Heart left ventricle (tissue), 16 donors: ENCODE measurements at regions not wholly inside any gene's neighbourhood (a gene's known extent, or its start where the extent isn't known, plus 50 kb on each side); places are given as distances from the start of the nearest gene placed in this dataset.

Experiments used
- ATAC-seq, 4 donors: fragments of 200-7000 bp; cut with Tn5 transposase; one replicate each; pipeline ENCODE4 v1.9.1; 2020 to 2022; ENCODE audit warnings: moderate library complexity in 4 of 4, mild to moderate bottlenecking in 3 of 4, moderate number of reproducible peaks in 1 of 4
- DNase-seq, 5 donors: peaks; one replicate each; pipeline ENCODE4 v3.0.0-alpha.2; 2020
- H3K27ac ChIP-seq, 12 donors: fragments of 200-600 bp; sonication (generic) in 4 of 12; one replicate each; pipeline versions ENCODE4 v1.5.0 to v1.8.0; 2016 to 2022; ENCODE audit warnings: mild to moderate bottlenecking in 2 of 12
- H3K27me3 ChIP-seq, 9 donors: fragments of 200-600 bp; sonication (generic) in 2 of 9; one replicate each; pipeline versions ENCODE4 v1.5.1 to v1.8.0; 2016 to 2022; ENCODE audit warnings: mild to moderate bottlenecking in 3 of 9
- H3K36me3 ChIP-seq, 9 donors: fragments of 200-600 bp; sonication (generic) in 2 of 9; one replicate each; pipeline versions ENCODE4 v1.5.0 to v1.8.0; 2018 to 2022; ENCODE audit warnings: mild to moderate bottlenecking in 2 of 9
- H3K4me1 ChIP-seq, 12 donors: fragments of 200-600 bp; sonication (generic) in 4 of 12; one replicate each; pipeline versions ENCODE4 v1.5.0 to v1.8.0; 2016 to 2022; ENCODE audit warnings: mild to moderate bottlenecking in 3 of 12
- H3K4me3 ChIP-seq, 12 donors: fragments of 200-600 bp; sonication (generic) in 4 of 12; one replicate each; pipeline versions ENCODE4 v1.5.0 to v1.8.0; 2017 to 2022; ENCODE audit warnings: mild to moderate bottlenecking in 9 of 12, moderate library complexity in 4 of 12
- H3K9me3 ChIP-seq, 12 donors: fragments of 200-600 bp; sonication (generic) in 4 of 12; one replicate each; pipeline versions ENCODE4 v1.5.0 to v1.8.0; 2016 to 2022; ENCODE audit warnings: mild to moderate bottlenecking in 1 of 12
- POLR2A ChIP-seq, 2 donors: fragments of 450-650 bp; IDR thresholded peaks; one replicate each; pipeline ENCODE4 v1.6.1; 2017; ENCODE audit warnings: antibody characterized with exemption in 2 of 2, mild to moderate bottlenecking in 2 of 2, moderate library complexity in 2 of 2
- whole genome bisulfite sequencing, 4 donors: extraction: QIAGEN DNeasy Blood & Tissue Kit in 2 of 4; methylation state at CpG; one replicate each; pipeline versions ENCODE4 v1.1.5 to v1.1.7; 2013 to 2018; 5-methylcytosine and 5-hydroxymethylcytosine counted together
- intact Hi-C, 10 donors: fragments of 100-400 bp; cut with DNase I; formaldehyde crosslinking; loops; one replicate each; pipeline versions ENCODE4 v1.11.1 to v1.14.2; 2022
- TF ChIP-seq, protein P1 (sequence below), 12 donors: fragments of 200-600 bp; sonication (generic) in 4 of 12; IDR thresholded peaks; one replicate each; pipeline versions ENCODE4 v1.5.0 to v1.8.0; 2018 to 2022; ENCODE audit warnings: antibody characterized with exemption in 12 of 12, mild to moderate bottlenecking in 5 of 12
- donor health status: ischemic (EF 13 %, LVEDD 7.1; RV severe dilation, severe dysfunction).
- donor health status: healthy with polysubstance abuse.
- donor health status: DM: no; HTN: yes; CAD: no.
- donor health status: DM: no; HTN: no; CAD: no.
- donor health status: ischemic (EF 25% LVEDD 6.9; RV normal size, moderate dysfunction).
- donor health status: ischemic (EF 25% LVEDD 5.7; RV mildly dilated, moderate dysfunction).
- donor health status: healthy.
- donor health status: DM: yes; HTN: yes; CAD: no.
- donor health status: ischemic (EF 35%, LVEDD 5.7; RV mildly dilated, moderate dysfunction).
- donor health status: nonischemic (EF 11% LVEDD 7.7; RV severe dilation, severe dysfunction).
- donor health status: DM: yes; HTN: yes; CAD: no.
- donor health status: PGD.
- donor health status: ischemic (EF 29% LVEDD 5.4; RV normal size, mild dysfunction).
- donor health status: nonischemic (EF 23%, LVEDD 6.1; RV moderate dilation, normal function).

DNA sequence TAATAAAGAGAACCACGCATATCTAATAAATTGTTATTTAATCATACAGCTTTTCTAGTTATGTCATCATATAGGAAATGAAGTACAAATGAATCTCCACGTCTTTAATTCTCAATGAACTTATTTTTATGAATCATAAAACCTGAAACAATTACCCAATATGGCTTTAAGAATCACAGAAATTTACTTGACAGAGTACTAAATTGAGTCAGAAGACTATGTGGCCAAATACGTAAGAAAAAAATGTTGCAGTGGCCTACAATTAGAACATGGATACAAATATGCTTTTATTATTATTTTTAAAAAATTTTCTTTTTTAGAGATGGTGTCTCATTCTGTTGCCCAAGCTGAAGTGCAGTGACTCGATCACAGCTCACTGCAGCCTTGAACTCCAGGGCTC lies 584.7 kb upstream of the SLC35B3 start:
- Histone ChIP-seq H3K27me3 (no peaks in the 10 kb centered on the region), H3K9me3 (no peaks in the 10 kb centered on the region), H3K4me3 (no peak overlapping the region), H3K4me1 (no peaks in the 10 kb centered on the region), H3K27ac (no peak overlapping the region), H3K36me3 (no peaks in the 10 kb centered on the region)
- WGBS, 4 donors = 71 to 79% (median 73%) methylated on average over 4 of the region's 4 CpGs
- DNase-seq (no peak), ATAC-seq (no peak)
- intact Hi-C loops = no loop called here
- TF ChIP-seq, protein P1, sequence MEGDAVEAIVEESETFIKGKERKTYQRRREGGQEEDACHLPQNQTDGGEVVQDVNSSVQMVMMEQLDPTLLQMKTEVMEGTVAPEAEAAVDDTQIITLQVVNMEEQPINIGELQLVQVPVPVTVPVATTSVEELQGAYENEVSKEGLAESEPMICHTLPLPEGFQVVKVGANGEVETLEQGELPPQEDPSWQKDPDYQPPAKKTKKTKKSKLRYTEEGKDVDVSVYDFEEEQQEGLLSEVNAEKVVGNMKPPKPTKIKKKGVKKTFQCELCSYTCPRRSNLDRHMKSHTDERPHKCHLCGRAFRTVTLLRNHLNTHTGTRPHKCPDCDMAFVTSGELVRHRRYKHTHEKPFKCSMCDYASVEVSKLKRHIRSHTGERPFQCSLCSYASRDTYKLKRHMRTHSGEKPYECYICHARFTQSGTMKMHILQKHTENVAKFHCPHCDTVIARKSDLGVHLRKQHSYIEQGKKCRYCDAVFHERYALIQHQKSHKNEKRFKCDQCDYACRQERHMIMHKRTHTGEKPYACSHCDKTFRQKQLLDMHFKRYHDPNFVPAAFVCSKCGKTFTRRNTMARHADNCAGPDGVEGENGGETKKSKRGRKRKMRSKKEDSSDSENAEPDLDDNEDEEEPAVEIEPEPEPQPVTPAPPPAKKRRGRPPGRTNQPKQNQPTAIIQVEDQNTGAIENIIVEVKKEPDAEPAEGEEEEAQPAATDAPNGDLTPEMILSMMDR (IDR thresholded peaks at IDR 0.05) = no peak
- no peak for TF ChIP-seq POLR2A (IDR thresholded peaks at IDR 0.05)

DNA sequence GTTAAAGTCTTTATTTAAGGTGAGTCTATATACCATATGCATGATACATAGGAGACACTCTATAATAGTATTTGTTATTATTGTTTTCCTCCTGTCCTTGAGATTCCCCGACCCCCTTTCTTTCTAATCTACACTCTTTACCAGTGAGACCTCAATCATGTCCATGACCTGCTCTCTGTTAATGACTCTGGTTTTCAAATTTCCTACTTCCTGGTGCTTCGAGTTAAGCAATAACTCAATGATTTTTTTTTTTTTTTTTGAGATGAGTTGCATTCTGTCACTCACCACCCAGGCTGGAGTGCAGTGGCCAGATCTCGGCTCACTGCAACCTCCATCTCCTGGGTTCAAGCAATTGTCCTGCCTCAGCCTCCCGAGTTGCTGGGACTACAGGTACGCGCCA lies 574.6 kb upstream of the SLC35B3 start:
- intact Hi-C loops = no loop called here
- Histone ChIP-seq H3K27me3 (no peaks in the 10 kb centered on the region), H3K4me3 (no peak overlapping the region), H3K4me1 (no peaks in the 10 kb centered on the region), H3K36me3 (no peaks in the 10 kb centered on the region), H3K9me3 (no peaks in the 10 kb centered on the region), H3K27ac (no peak overlapping the region)
- 55 to 84% (median 66%) methylated on average over 6 of the region's 6 CpGs for WGBS, 4 donors
- no peak for DNase-seq
- ATAC-seq = no peak
- TF ChIP-seq POLR2A (IDR thresholded peaks at IDR 0.05) = no peak
- TF ChIP-seq, protein P1 (IDR thresholded peaks at IDR 0.05) = no peak

DNA sequence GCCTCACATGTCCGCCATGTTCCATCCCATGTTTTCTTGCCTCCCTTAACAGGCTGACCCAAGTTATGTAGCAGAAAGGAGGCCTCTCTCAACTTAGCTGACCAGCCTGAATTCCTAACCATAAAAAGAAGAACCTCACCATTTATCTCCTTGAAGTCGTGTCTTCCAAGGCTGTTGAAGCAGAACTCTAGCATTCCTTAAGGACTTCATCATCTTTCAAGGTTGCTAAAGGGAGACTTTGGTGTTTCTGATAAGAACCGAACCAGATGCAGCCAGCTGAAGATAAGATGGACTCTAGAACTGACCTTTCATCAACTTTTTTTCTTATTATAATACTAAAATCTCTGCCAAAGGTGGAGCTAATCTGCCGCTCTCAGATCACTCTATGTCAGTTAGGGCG lies 571.7 kb upstream of the SLC35B3 start:
- no peaks in the 10 kb centered on the region for H3K9me3 ChIP-seq
- DNase-seq = no peak
- no peaks in the 10 kb centered on the region for H3K27me3 ChIP-seq
- H3K4me1 ChIP-seq = no peaks in the 10 kb centered on the region
- no peak for TF ChIP-seq POLR2A (IDR thresholded peaks at IDR 0.05)
- TF ChIP-seq, protein P1 (IDR thresholded peaks at IDR 0.05) = no peak
- H3K36me3 ChIP-seq = no peaks in the 10 kb centered on the region
- intact Hi-C loops = no loop called here
- H3K4me3 ChIP-seq = no peak overlapping the region
- no peak for ATAC-seq
- no peak overlapping the region for H3K27ac ChIP-seq
- 57 to 67% (median 61%) methylated on average over 5 of the region's 5 CpGs for WGBS, 4 donors

DNA sequence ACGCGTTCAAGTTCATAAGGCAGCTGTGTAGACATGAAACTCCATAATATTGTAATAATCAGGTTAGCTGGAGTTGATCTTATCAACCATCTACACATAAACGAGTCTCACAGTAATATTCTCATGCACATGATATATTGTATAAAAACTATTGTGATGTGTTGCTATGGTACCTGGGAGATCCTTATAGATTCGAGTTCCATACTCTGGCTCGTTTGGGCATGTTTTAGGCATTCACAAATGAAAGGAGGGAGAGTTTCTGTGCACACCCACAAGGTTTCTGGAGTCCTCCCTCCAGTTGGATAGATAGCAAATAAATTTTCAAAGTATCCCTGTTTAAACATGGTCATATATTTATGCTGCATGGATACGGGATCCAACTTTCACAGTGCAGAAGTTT lies 567.5 kb upstream of the SLC35B3 start:
- Histone ChIP-seq H3K9me3 (peaks cover 0 to 6% (median 0%) of the 10 kb centered on the region in 12 donors), H3K4me3 (no peak overlapping the region), H3K4me1 (no peaks in the 10 kb centered on the region), H3K27me3 (no peaks in the 10 kb centered on the region), H3K36me3 (no peaks in the 10 kb centered on the region), H3K27ac (no peak overlapping the region)
- no peak for DNase-seq
- intact Hi-C loops = no loop called here
- no peak for ATAC-seq
- 67 to 75% (median 73%) methylated on average over 6 of the region's 6 CpGs for WGBS, 4 donors
- TF ChIP-seq, protein P1 (IDR thresholded peaks at IDR 0.05) = no peak
- TF ChIP-seq POLR2A (IDR thresholded peaks at IDR 0.05) = no peak
